Psoas muscle (tissue), 7 donors: ENCODE measurements at regions not wholly inside any gene's neighbourhood (a gene's known extent, or its start where the extent isn't known, plus 50 kb on each side); places are given as distances from the start of the nearest gene placed in this dataset.

Source experiments
- ATAC-seq, 4 donors: fragments of 200-7000 bp; cut with Tn5 transposase; one replicate each; pipeline ENCODE4 v1.9.1; 2020; ENCODE audit warnings: moderate library complexity in 3 of 4, mild to moderate bottlenecking in 2 of 4
- DNase-seq, 2 donors: peaks; one replicate each; pipeline ENCODE4 v3.0.0-alpha.2; 2020
- H3K27ac ChIP-seq: fragments of 200-600 bp; one replicate; pipeline ENCODE4 v1.8.0; 2022
- H3K27me3 ChIP-seq, 3 donors: fragments of 200-600 bp in 1 of 3; one replicate each; pipeline versions ENCODE4 v1.6.1 to v1.8.0; 2013 to 2022; ENCODE audit warnings: low read length in 2 of 3, mild to moderate bottlenecking in 2 of 3, moderate library complexity in 1 of 3; ENCODE audit not compliant: insufficient read depth in 3 of 3
- H3K36me3 ChIP-seq, 2 donors: fragments of 200-600 bp in 1 of 2; one replicate each; pipeline versions ENCODE4 v1.6.1 to v1.8.0; 2013 to 2022; ENCODE audit warnings: low read depth in 1 of 2, mild to moderate bottlenecking in 1 of 2, moderate library complexity in 1 of 2; ENCODE audit not compliant: insufficient read depth in 1 of 2
- H3K4me1 ChIP-seq: fragments of 200-600 bp; one replicate; pipeline ENCODE4 v1.8.0; 2022
- H3K4me3 ChIP-seq: fragments of 200-600 bp; one replicate; pipeline ENCODE4 v1.8.0; 2022; ENCODE audit warnings: mild to moderate bottlenecking
- H3K9me3 ChIP-seq: fragments of 200-600 bp; one replicate; pipeline ENCODE4 v1.8.0; 2022
- WGBS, 3 donors: extraction: QIAGEN DNeasy Blood & Tissue Kit; methylation state at CpG; one replicate each; pipeline versions ENCODE4 v1.1.6 to v1.1.7; 2013; 5-methylcytosine and 5-hydroxymethylcytosine counted together
- intact Hi-C, 2 donors: fragments of 100-400 bp; cut with DNase I; formaldehyde crosslinking; loops; one replicate each; pipeline versions ENCODE4 v1.11.0 to v1.14.2; 2022
- TF ChIP-seq, protein P1 (sequence below): fragments of 200-600 bp; IDR thresholded peaks from one replicate; pipeline ENCODE4 v1.8.0; 2022; ENCODE audit warnings: antibody characterized with exemption
- donor health status: healthy with polysubstance abuse.
- donor health status: DM: no; HTN: no; CAD: no; lungs with moderate emphysema.
- donor health status: Bipolar disorder and iron deficiency.
- donor health status: healthy.
- donor health status: DM: yes; HTN: yes; CAD: no.
- donor health status: DM: no; HTN: no; CAD: no.
- donor health status: DM: yes; HTN: yes; CAD: no.

DNA sequence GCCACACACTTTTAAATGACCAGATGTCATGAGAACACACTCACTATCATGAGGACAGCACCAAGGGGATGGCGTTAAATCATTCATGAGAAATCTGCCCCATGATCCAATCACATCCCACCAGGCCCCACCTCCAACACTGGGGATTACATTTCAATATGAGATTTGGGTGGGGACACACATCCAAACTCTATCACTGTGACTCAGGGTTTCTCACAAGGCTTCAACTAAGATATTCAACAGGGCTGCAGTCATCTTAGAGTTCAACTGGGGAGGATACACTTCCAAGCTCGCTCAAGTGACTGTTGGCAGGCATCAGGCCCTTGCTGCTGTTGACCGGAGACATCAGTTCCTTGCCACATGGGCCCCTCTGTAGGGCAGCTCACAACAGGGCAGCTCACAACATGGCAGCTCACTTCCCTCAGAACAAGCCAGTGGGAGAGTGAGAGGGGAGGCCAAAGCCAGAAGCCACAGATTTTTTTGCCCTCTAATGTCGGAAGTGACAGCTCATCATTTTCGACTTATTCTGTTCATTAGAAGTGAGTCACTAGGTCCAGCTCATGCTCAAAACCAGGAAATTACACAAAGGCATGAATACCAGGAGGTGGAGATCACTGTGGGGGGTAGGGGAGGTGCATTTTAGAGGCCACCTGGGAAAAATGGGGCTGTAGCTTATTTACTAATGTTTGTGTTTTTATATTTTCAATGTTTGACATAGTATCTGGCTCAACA lies 50.8 kb upstream of the PTHLH start:
- DNase-seq (no peak), ATAC-seq (no peak)
- 85 to 90% (median 86%) methylated on average over 5 of the region's 5 CpGs for WGBS, 3 donors
- Histone ChIP-seq H3K36me3 (no peaks in the 10 kb centered on the region), H3K9me3 (no peaks in the 10 kb centered on the region), H3K4me1 (no peaks in the 10 kb centered on the region), H3K27ac (no peak overlapping the region), H3K4me3 (no peak overlapping the region), H3K27me3 (no peaks in the 10 kb centered on the region)
- TF ChIP-seq, protein P1, sequence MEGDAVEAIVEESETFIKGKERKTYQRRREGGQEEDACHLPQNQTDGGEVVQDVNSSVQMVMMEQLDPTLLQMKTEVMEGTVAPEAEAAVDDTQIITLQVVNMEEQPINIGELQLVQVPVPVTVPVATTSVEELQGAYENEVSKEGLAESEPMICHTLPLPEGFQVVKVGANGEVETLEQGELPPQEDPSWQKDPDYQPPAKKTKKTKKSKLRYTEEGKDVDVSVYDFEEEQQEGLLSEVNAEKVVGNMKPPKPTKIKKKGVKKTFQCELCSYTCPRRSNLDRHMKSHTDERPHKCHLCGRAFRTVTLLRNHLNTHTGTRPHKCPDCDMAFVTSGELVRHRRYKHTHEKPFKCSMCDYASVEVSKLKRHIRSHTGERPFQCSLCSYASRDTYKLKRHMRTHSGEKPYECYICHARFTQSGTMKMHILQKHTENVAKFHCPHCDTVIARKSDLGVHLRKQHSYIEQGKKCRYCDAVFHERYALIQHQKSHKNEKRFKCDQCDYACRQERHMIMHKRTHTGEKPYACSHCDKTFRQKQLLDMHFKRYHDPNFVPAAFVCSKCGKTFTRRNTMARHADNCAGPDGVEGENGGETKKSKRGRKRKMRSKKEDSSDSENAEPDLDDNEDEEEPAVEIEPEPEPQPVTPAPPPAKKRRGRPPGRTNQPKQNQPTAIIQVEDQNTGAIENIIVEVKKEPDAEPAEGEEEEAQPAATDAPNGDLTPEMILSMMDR, result no peak
- intact Hi-C loops, result no loop called here

DNA sequence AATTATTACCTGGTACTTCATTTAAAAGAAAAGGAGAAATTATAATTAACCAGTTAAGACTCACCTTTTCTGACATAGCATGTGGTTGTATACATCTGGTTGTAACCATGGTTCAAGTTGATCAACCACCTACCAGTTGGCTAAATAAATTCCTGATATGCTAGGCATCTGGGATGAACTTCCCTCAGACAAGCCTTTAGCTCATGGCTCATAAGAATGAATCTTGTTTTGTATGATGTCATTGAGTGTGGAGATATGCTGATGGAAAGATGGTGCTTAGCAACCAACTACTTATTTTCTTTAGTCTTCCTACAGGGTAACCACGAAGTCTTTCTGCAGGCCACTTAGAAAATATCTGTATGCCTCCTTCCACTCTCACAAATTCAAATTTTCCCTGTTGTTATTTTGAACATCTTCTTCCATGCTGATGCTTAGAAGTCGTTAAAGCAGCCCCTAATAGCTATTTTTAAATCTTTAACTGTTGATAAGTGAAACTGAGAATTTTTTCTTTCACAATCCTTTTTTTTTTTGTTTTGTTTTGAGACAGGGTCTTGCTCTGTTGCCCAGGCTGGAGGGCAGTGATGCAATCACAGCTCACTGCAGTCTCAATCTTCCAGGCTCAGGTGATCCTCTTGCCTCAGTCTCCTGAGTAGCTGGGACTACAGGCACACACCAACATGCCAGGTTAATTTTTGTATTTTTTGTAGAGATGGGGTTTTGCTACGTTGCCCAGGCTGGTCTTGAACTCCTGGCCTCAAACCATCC lies 51.9 kb upstream of the PTHLH start:
- TF ChIP-seq, protein P1, result no peak
- H3K27ac ChIP-seq, result no peak overlapping the region
- WGBS, 3 donors, result 84 to 87% (median 86%) methylated on average over 3 of the region's 3 CpGs
- no peaks in the 10 kb centered on the region for H3K4me1 ChIP-seq
- no peak overlapping the region for H3K4me3 ChIP-seq
- no peaks in the 10 kb centered on the region for H3K27me3 ChIP-seq
- intact Hi-C loops, result no loop called here
- DNase-seq (no peak), ATAC-seq (no peak)
- H3K36me3 ChIP-seq, result no peaks in the 10 kb centered on the region
- no peaks in the 10 kb centered on the region for H3K9me3 ChIP-seq

DNA sequence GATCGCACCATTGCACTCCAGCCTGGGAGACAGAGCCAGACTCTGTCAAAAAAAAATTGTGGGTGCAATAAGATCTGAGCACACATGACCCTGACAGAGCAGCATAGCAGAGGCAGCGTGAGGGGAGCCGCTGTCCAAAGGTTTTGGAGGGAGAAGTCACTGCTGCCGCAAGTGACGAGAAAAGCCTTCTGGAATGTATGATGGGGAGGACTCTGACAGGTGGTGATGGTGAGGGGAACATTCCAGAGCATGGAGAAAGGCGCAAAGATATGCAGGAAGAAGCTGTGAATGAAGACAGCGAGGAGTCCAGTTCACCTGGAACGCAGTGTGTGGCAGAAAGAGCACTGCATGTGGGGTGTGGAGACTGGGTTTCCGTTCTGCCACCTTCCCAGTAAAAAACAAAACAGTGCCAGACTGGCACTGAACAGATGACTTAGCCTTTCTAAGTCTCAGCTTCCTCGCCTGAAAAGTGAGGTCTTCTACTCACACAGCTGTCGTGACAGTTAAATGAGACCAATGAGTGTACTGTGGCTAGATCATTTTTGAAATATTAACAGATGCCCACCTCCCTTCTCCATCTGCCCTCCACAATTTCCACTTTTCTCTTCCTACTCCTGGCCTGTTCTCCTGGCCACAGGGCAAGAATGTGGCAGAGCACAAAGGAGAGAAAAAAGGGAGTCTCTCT lies 53.4 kb upstream of the PTHLH start:
- DNase-seq, result no peak
- H3K36me3 ChIP-seq, result no peaks in the 10 kb centered on the region
- H3K4me3 ChIP-seq, result no peak overlapping the region
- no peaks in the 10 kb centered on the region for H3K9me3 ChIP-seq
- no peak overlapping the region for H3K27ac ChIP-seq
- ATAC-seq, result peak in 2 of 4 donors; percentile 32 to 47
- TF ChIP-seq, protein P1, result no peak
- 33 to 56% (median 38%) methylated on average over 11 of the region's 11 CpGs for WGBS, 3 donors
- H3K27me3 ChIP-seq, result no peaks in the 10 kb centered on the region
- intact Hi-C loops, result no loop called here
- H3K4me1 ChIP-seq, result no peaks in the 10 kb centered on the region

DNA sequence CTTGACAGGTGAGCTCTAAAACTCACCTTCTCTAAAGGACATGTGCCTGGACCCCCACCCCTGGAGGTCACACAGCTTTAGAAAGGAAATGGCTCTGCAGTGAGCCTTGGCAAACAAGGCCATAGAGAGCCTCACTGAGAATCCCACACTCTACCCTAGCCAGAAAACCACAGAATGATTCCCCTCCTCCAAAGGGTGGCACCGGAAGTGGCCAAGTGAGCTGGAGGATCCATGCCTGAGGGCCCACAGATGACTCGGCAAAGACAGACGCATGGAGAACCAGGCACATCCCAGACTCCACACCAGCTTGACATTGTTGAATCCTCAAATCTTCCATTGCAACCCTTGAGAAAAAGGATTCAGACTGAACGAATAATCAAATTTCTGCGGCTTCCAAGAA lies 54.2 kb upstream of the PTHLH start:
- 64 to 79% (median 65%) methylated on average over 5 of the region's 5 CpGs for WGBS, 3 donors
- H3K36me3 ChIP-seq, result no peaks in the 10 kb centered on the region
- no peak overlapping the region for H3K27ac ChIP-seq
- no peaks in the 10 kb centered on the region for H3K4me1 ChIP-seq
- H3K27me3 ChIP-seq, result no peaks in the 10 kb centered on the region
- intact Hi-C loops, result no loop called here
- TF ChIP-seq, protein P1, result no peak
- DNase-seq (no peak), ATAC-seq (peak in 1 of 4 donors; percentile 49)
- H3K4me3 ChIP-seq, result no peak overlapping the region
- no peaks in the 10 kb centered on the region for H3K9me3 ChIP-seq
